ENCODE measurements at regions not wholly inside any gene's neighbourhood (a gene's known extent, or its start where the extent isn't known, plus 50 kb on each side); places are given as distances from the start of the nearest gene placed in this dataset.

- Histone ChIP-seq H3T11ph (ENCODE audit: low read length) (no peak overlapping the region), H3K4me1 (ENCODE audit: insufficient read depth, low read length) (no peaks in the 10 kb centered on the region), H3K4ac (ENCODE audit: low read depth, low read length) (no peak overlapping the region), H3K79me1 (ENCODE audit: insufficient read depth, low read depth, low read length, poor library complexity, severe bottlenecking) (no peaks in the 10 kb centered on the region), H4K20me1 (ENCODE audit: control insufficient read depth, insufficient read depth, insufficient read length) (no peaks in the 10 kb centered on the region), H4K5ac (ENCODE audit: insufficient read length, low read depth, low read length) (no peak overlapping the region), H4K8ac (replicated peaks; ENCODE audit: insufficient read length, low read depth, low read length) (no peak overlapping the region), H2BK20ac (ENCODE audit: low read depth, low read length, poor library complexity, severe bottlenecking) (no peak overlapping the region), H2BK15ac (ENCODE audit: low read depth, low read length) (no peak overlapping the region), H3K23ac (ENCODE audit: insufficient read length, low read depth, low read length) (no peak overlapping the region), H3K18ac (ENCODE audit: insufficient read length, low read depth, low read length) (no peak overlapping the region), H2BK12ac (ENCODE audit: insufficient read length, low read depth, low read length) (no peak overlapping the region), H3K27me3 (ENCODE audit: insufficient read depth, low read length) (no peaks in the 10 kb centered on the region), H3K56ac (ENCODE audit: insufficient read length, low read depth, low read length) (no peak overlapping the region), H3K79me2 (ENCODE audit: insufficient read depth, low read length) (no peaks in the 10 kb centered on the region), H3K9me3 (ENCODE audit: control insufficient read depth, low read depth, low read length) (peaks cover 12% of the 10 kb centered on the region), H2BK5ac (ENCODE audit: insufficient read length, low read length) (no peak overlapping the region), H2BK120ac (ENCODE audit: low read depth, low read length, poor library complexity, severe bottlenecking) (no peak overlapping the region), H2AFZ (ENCODE audit: low read length) (no peak overlapping the region), H3K14ac (ENCODE audit: insufficient read depth, low read length) (no peak overlapping the region), H4K91ac (ENCODE audit: insufficient read length, low read depth, low read length) (no peak overlapping the region), H2AK5ac (ENCODE audit: insufficient read length, low read length) (no peak overlapping the region), H3K23me2 (ENCODE audit: insufficient read length, low read depth, low read length, poor library complexity, severe bottlenecking) (no peaks in the 10 kb centered on the region), H3K27ac (ENCODE audit: insufficient read length, low read depth, low read length) (no peak overlapping the region), H3K9ac (ENCODE audit: extremely low read depth, insufficient read length, low read length) (no peak overlapping the region), H3K4me2 (ENCODE audit: insufficient read depth, insufficient read length, low read length) (no peak overlapping the region)
- H3K36me3 Mint-ChIP-seq (ENCODE audit: insufficient read depth in 1 of 3, low read depth in 3 of 3): no peaks in the 10 kb centered on the region; a peak in 2 of 7 replicates
- no CpG with 5 or more reads among the region's 2 CpGs for WGBS (ENCODE audit: extremely low coverage, insufficient read length, low lambda C conversion rate)
- no peak overlapping the region for H3K27ac Mint-ChIP-seq
- peaks cover 12% of the 10 kb centered on the region for H3K27me3 Mint-ChIP-seq (ENCODE audit: low read depth)
- H3K4me1 Mint-ChIP-seq: peaks cover 8 to 10% of the 10 kb centered on the region in 2 experiments
- DNase-seq: no peak
- peaks cover 65 to 70% of the 10 kb centered on the region in 2 experiments for H3K9me3 Mint-ChIP-seq
- TF ChIP-seq CTCF (conservative IDR thresholded peaks at IDR 0.05): no peak
- H3K4me3 Mint-ChIP-seq: no peak overlapping the region
Observed at GRCh38 chrX:150035531-150035930, 97.2 kb upstream of the EOLA2 start.
